IMR-90 (cell line): ENCODE measurements at regions not wholly inside any gene's neighbourhood (a gene's known extent, or its start where the extent isn't known, plus 50 kb on each side); places are given as distances from the start of the nearest gene placed in this dataset.

Source experiments
- ATAC-seq: fragments of 200-7000 bp; cut with Tn5 transposase; 2 replicates; pipeline ENCODE4 v1.9.1; 2020; ENCODE audit warnings: low read depth, mild to moderate bottlenecking, moderate library complexity
- BruUV-seq: library from RNA; stranded (reverse); fragments of 400-500 nt; replicated peaks from 2 replicates; lab custom pipeline; 2021; lab: Mats Ljungman, UMichigan
- CTCF ChIA-PET: fragments of 300-600 bp; formaldehyde crosslinking; extraction: SDS; loops from one replicate; lab custom pipeline; 2021; ENCODE audit warnings: antibody characterized with exemption; lab: Yijun Ruan, JAX
- POLR2A ChIA-PET: fragments of 300-600 bp; sonication (Branson Sonifier 250); formaldehyde crosslinking; loops from one replicate; lab custom pipeline; 2022; ENCODE audit warnings: antibody characterized with exemption; ENCODE audit not compliant: unreplicated experiment; lab: Charles Lee
- DNase-seq: peaks from one replicate; pipeline ENCODE4 v3.0.0; 2013
- H2AFZ ChIP-seq: replicated peaks from 2 replicates; pipeline ENCODE3; 2013; ENCODE audit warnings: low read length, mild to moderate bottlenecking; ENCODE audit not compliant: poor library complexity
- H2AK5ac ChIP-seq: 2 replicates; pipeline ENCODE4 v1.6.1; 2013; ENCODE audit warnings: low read depth, low read length, inconsistent platforms
- H2AK9ac ChIP-seq: replicated peaks from 2 replicates; pipeline ENCODE3; 2013; ENCODE audit warnings: mild to moderate bottlenecking, low read depth, low read length, moderate library complexity; ENCODE audit not compliant: poor library complexity
- H2BK120ac ChIP-seq: 2 replicates; pipeline ENCODE4 v1.6.1; 2013; ENCODE audit warnings: low read depth, low read length, inconsistent platforms
- H2BK15ac ChIP-seq: 3 replicates; pipeline ENCODE4 v1.6.1; 2013; ENCODE audit warnings: low read depth, low read length, inconsistent platforms
- H2BK20ac ChIP-seq: 2 replicates; pipeline ENCODE4 v1.6.1; 2013; ENCODE audit warnings: low read depth, mild to moderate bottlenecking, inconsistent platforms, low read length, moderate library complexity
- H2BK5ac ChIP-seq: 2 replicates; pipeline ENCODE4 v1.6.1; 2013; ENCODE audit warnings: mild to moderate bottlenecking, low read depth, low read length, inconsistent platforms; ENCODE audit not compliant: poor library complexity, severe bottlenecking
- H3K14ac ChIP-seq: replicated peaks from 2 replicates; pipeline ENCODE4 v1.6.1; 2013; ENCODE audit warnings: low read depth, low read length, inconsistent platforms
- H3K18ac ChIP-seq: 2 replicates; pipeline ENCODE4 v1.6.1; 2013; ENCODE audit warnings: low read depth, low read length, control low read depth
- H3K23ac ChIP-seq: 2 replicates; pipeline ENCODE4 v1.6.1; 2013; ENCODE audit warnings: low read depth, low read length, inconsistent platforms
- H3K27ac ChIP-seq: 2 replicates; pipeline ENCODE4 v1.5.1; 2013; ENCODE audit warnings: mild to moderate bottlenecking, control low read depth, low read length; ENCODE audit not compliant: insufficient read depth
- H3K27me3 ChIP-seq: 2 replicates; pipeline ENCODE4 v1.6.1; 2013; ENCODE audit warnings: low read length; ENCODE audit not compliant: control insufficient read depth, insufficient read depth
- H3K36me3 ChIP-seq: 2 replicates; pipeline ENCODE4 v1.6.1; 2013; ENCODE audit warnings: low read length, mixed read lengths; ENCODE audit not compliant: control insufficient read depth, insufficient read depth
- H3K4ac ChIP-seq: 2 replicates; pipeline ENCODE4 v1.6.1; 2013; ENCODE audit warnings: low read depth, low read length, inconsistent platforms
- H3K4me1 ChIP-seq: 2 replicates; pipeline ENCODE4 v1.6.1; 2013; ENCODE audit warnings: low read length, mixed read lengths; ENCODE audit not compliant: control insufficient read depth, insufficient read depth
- H3K4me2 ChIP-seq: 2 replicates; pipeline ENCODE4 v1.6.1; 2013; ENCODE audit warnings: low read depth, mild to moderate bottlenecking, control low read depth, low read length, moderate library complexity
- H3K4me3 ChIP-seq: 2 replicates; pipeline ENCODE4 v1.5.1; 2013; ENCODE audit warnings: low read depth, mild to moderate bottlenecking, control low read depth, low read length, moderate library complexity; ENCODE audit not compliant: insufficient read depth
- H3K56ac ChIP-seq: 2 replicates; pipeline ENCODE4 v1.6.1; 2013; ENCODE audit warnings: low read length, inconsistent platforms; ENCODE audit not compliant: insufficient read depth; ENCODE audit errors: extremely low read depth
- H3K79me1 ChIP-seq, 2 experiments: 2 replicates each; pipeline ENCODE4 v1.6.1; 2013; ENCODE audit warnings: low read length in 2 of 2, inconsistent platforms in 1 of 2, low read depth in 1 of 2
- H3K9ac ChIP-seq: 2 replicates; pipeline ENCODE4 v1.6.1; 2013; ENCODE audit warnings: low read depth, low read length, control low read depth
- H3K9me1 ChIP-seq: 2 replicates; pipeline ENCODE4 v1.6.1; 2013; ENCODE audit warnings: low read length, inconsistent platforms; ENCODE audit not compliant: insufficient read depth
- H3K9me3 ChIP-seq: 2 replicates; pipeline ENCODE4 v1.6.1; 2013; ENCODE audit warnings: low read length; ENCODE audit not compliant: control insufficient read depth, insufficient read depth
- H4K20me1 ChIP-seq: 2 replicates; pipeline ENCODE4 v1.6.1; 2013; ENCODE audit warnings: low read length, inconsistent platforms; ENCODE audit not compliant: insufficient read depth
- H4K5ac ChIP-seq: 2 replicates; pipeline ENCODE4 v1.6.1; 2013; ENCODE audit warnings: mild to moderate bottlenecking, low read depth, low read length, control low read depth
- H4K8ac ChIP-seq, 2 experiments: 2 replicates each; pipeline ENCODE4 v1.6.1; 2013; ENCODE audit warnings: low read depth in 2 of 2, low read length in 2 of 2, control low read depth in 1 of 2, inconsistent platforms in 1 of 2
- H4K91ac ChIP-seq: 2 replicates; pipeline ENCODE4 v1.6.1; 2013; ENCODE audit warnings: low read depth, low read length, inconsistent platforms; ENCODE audit not compliant: insufficient read depth
- CEBPB ChIP-seq: IDR thresholded peaks from 2 replicates; pipeline ENCODE4 v1.6.1; 2012; ENCODE audit warnings: low read depth, low read length, improper control_type of control experiment
- CHD1 ChIP-seq: IDR thresholded peaks from 2 replicates; pipeline ENCODE4 v1.6.1; 2012; ENCODE audit warnings: low read depth, low read length, improper control_type of control experiment
- FOS ChIP-seq: fragments of 150-350 bp; IDR thresholded peaks from 2 replicates; pipeline ENCODE4 v1.6.1; 2016; ENCODE audit warnings: low read depth, low read length
- MAFK ChIP-seq: IDR thresholded peaks from 2 replicates; pipeline ENCODE4 v1.6.1; 2012; ENCODE audit warnings: low read depth, low read length, improper control_type of control experiment
- MAZ ChIP-seq: IDR thresholded peaks from 2 replicates; pipeline ENCODE4 v1.6.1; 2012; ENCODE audit warnings: low read depth, mild to moderate bottlenecking, low read length, improper control_type of control experiment, moderate library complexity, borderline replicate concordance
- MXI1 ChIP-seq: IDR thresholded peaks from 2 replicates; pipeline ENCODE4 v1.6.1; 2012; ENCODE audit warnings: low read depth, mild to moderate bottlenecking, low read length, moderate library complexity, borderline replicate concordance
- NFE2L2 ChIP-seq: fragments of 150-350 bp; IDR thresholded peaks from 2 replicates; pipeline ENCODE4 v1.6.1; 2016; ENCODE audit warnings: low read depth, mild to moderate bottlenecking, low read length
- POLR2A ChIP-seq: IDR thresholded peaks from 2 replicates; pipeline ENCODE4 v1.6.1; 2012; ENCODE audit warnings: mild to moderate bottlenecking, low read depth, low read length
- RAD21 ChIP-seq: IDR thresholded peaks from 2 replicates; pipeline ENCODE4 v1.6.1; 2012; ENCODE audit warnings: low read length, improper control_type of control experiment
- RCOR1 ChIP-seq: IDR thresholded peaks from 2 replicates; pipeline ENCODE4 v1.6.1; 2012; ENCODE audit warnings: mild to moderate bottlenecking, low read length, improper control_type of control experiment; ENCODE audit not compliant: insufficient replicate concordance
- RFX5 ChIP-seq: IDR thresholded peaks from 2 replicates; pipeline ENCODE4 v1.8.0; 2012; ENCODE audit warnings: low read depth, mild to moderate bottlenecking, low read length, moderate library complexity
- SMC3 ChIP-seq: fragments of 150-350 bp; IDR thresholded peaks from 2 replicates; pipeline ENCODE4 v1.6.1; 2016; ENCODE audit warnings: low read depth, mild to moderate bottlenecking, antibody characterized with exemption, low read length, moderate library complexity
- WGBS, 2 experiments: methylation state at CpG; one replicate each; pipeline versions ENCODE4 v1.1.5 to v1.1.7; 2013; ENCODE audit warnings: missing lambda C conversion rate in 2 of 2; ENCODE audit not compliant: insufficient read length in 1 of 2; ENCODE audit errors: extremely low coverage in 2 of 2; 5-methylcytosine and 5-hydroxymethylcytosine counted together
- dilution Hi-C: fragments of 300-500 bp; cut with HindIII; formaldehyde crosslinking; loops from one replicate; pipeline ENCODE4 v1.14.3; 2018; ENCODE audit warnings: low sequenced_read_pairs; ENCODE audit not compliant: unreplicated experiment
- in situ Hi-C: fragments of 300-500 bp; cut with MboI; formaldehyde crosslinking; loops from 3 replicates; pipeline ENCODE4 v1.14.3; 2019; ENCODE audit warnings: low sequenced_read_pairs, inconsistent platforms, mixed read lengths
- intact Hi-C: fragments of 100-400 bp; cut with micrococcal nuclease; formaldehyde crosslinking; loops from 2 replicates; pipeline ENCODE4 v1.10.0; 2022
- TF ChIP-seq, protein P1 (sequence below): fragments of 150-350 bp; IDR thresholded peaks from 2 replicates; pipeline ENCODE4 v1.6.1; 2017; ENCODE audit warnings: mild to moderate bottlenecking, antibody characterized with exemption, low read length, low read depth
- TF ChIP-seq, protein P2 (sequence below): fragments of 150-350 bp; IDR thresholded peaks from 2 replicates; pipeline ENCODE4 v1.6.1; 2016; ENCODE audit warnings: low read depth, mild to moderate bottlenecking, low read length, moderate library complexity, borderline replicate concordance
- TF ChIP-seq, protein P3 (sequence below): conservative IDR thresholded peaks from 2 replicates; pipeline ENCODE4 v1.5.1; 2012; ENCODE audit warnings: mild to moderate bottlenecking, low read depth, low read length, improper control_type of control experiment

DNA sequence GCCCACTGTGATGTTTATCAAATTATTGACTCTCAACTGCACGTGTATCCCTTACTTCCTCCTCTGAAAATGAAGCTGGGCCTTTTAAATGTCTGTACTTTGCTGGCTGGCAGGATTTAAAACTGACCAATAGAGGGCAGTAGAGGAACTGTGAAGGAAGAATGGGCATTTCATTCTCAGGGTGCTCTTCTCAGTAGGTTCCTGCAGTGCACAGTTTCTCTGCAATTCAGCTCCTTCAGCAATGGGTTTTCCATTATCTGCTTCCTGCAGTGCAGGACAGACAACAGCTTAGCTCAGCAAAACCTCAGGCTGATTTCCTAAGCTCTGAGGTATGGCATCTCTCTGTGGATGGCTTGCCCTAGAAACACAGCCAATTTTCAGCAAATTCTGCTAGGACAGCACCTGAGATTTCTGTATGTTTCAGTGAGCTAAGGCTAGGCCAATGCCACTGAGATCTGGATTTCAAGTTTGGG is 298.4 kb upstream of the PRDM9 start:
- POLR2A ChIA-PET: no interaction called here

More for the DNA sequence above, 298.4 kb upstream of the PRDM9 start:
- H3K9me1 ChIP-seq: no peaks in the 10 kb centered on the region
- TF ChIP-seq MXI1: no peak
- peak; percentile 25; the same call in 1 of the 2 replicates for TF ChIP-seq RAD21
- TF ChIP-seq CEBPB: no peak
- TF ChIP-seq, protein P1, sequence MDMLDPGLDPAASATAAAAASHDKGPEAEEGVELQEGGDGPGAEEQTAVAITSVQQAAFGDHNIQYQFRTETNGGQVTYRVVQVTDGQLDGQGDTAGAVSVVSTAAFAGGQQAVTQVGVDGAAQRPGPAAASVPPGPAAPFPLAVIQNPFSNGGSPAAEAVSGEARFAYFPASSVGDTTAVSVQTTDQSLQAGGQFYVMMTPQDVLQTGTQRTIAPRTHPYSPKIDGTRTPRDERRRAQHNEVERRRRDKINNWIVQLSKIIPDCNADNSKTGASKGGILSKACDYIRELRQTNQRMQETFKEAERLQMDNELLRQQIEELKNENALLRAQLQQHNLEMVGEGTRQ: no peak
- no peak for TF ChIP-seq MAZ
- TF ChIP-seq CHD1: no peak
- TF ChIP-seq POLR2A: no peak
- no peak for TF ChIP-seq MAFK
- TF ChIP-seq, protein P2, sequence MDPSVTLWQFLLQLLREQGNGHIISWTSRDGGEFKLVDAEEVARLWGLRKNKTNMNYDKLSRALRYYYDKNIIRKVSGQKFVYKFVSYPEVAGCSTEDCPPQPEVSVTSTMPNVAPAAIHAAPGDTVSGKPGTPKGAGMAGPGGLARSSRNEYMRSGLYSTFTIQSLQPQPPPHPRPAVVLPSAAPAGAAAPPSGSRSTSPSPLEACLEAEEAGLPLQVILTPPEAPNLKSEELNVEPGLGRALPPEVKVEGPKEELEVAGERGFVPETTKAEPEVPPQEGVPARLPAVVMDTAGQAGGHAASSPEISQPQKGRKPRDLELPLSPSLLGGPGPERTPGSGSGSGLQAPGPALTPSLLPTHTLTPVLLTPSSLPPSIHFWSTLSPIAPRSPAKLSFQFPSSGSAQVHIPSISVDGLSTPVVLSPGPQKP: no peak
- TF ChIP-seq, protein P3, sequence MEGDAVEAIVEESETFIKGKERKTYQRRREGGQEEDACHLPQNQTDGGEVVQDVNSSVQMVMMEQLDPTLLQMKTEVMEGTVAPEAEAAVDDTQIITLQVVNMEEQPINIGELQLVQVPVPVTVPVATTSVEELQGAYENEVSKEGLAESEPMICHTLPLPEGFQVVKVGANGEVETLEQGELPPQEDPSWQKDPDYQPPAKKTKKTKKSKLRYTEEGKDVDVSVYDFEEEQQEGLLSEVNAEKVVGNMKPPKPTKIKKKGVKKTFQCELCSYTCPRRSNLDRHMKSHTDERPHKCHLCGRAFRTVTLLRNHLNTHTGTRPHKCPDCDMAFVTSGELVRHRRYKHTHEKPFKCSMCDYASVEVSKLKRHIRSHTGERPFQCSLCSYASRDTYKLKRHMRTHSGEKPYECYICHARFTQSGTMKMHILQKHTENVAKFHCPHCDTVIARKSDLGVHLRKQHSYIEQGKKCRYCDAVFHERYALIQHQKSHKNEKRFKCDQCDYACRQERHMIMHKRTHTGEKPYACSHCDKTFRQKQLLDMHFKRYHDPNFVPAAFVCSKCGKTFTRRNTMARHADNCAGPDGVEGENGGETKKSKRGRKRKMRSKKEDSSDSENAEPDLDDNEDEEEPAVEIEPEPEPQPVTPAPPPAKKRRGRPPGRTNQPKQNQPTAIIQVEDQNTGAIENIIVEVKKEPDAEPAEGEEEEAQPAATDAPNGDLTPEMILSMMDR: peak; percentile 37
- no peak for TF ChIP-seq FOS
- no peak for TF ChIP-seq RCOR1
- no peak for TF ChIP-seq RFX5
- TF ChIP-seq NFE2L2: no peak
- TF ChIP-seq SMC3: no peak
- H3K4ac ChIP-seq: no peak overlapping the region
- H4K5ac ChIP-seq: no peak overlapping the region
- BruUV-seq: no TSS peak
- no CpG with 5 or more reads among the region's 1 CpG for WGBS, 2 experiments
- DNase-seq (peak; percentile 23), ATAC-seq (no peak)
- no peaks in the 10 kb centered on the region for H3K4me1 ChIP-seq
- H3K27me3 ChIP-seq: no peaks in the 10 kb centered on the region
- H2BK5ac ChIP-seq: no peak overlapping the region
- no peak overlapping the region for H2BK15ac ChIP-seq
- peaks cover 3% of the 10 kb centered on the region; the same call in 1 of the 2 replicates for H3K9me3 ChIP-seq
- H2AK5ac ChIP-seq: no peak overlapping the region
- H2BK120ac ChIP-seq: no peak overlapping the region
- no peak overlapping the region for H2AK9ac ChIP-seq
- H2AFZ ChIP-seq: no peak overlapping the region
- no peaks in the 10 kb centered on the region for H4K20me1 ChIP-seq
- no peak overlapping the region for H3K18ac ChIP-seq
- no peak overlapping the region for H4K8ac ChIP-seq
- H3K23ac ChIP-seq: no peak overlapping the region
- in situ Hi-C loops (no loop called here), dilution Hi-C loops (no loop called here), intact Hi-C loops (no loop called here)
- H3K9ac ChIP-seq: no peak overlapping the region
- no peak overlapping the region for H4K91ac ChIP-seq
- no peak overlapping the region for H2BK20ac ChIP-seq
- CTCF ChIA-PET: interaction anchor here (1.4 kb wide), 1 partner anchor 12 kb away, joined by 3 read pairs; no protein-coding TSS in a partner anchor
- H3K4me2 ChIP-seq: no peak overlapping the region
- H3K79me1 ChIP-seq: no peaks in the 10 kb centered on the region
- H3K4me3 ChIP-seq: no peak overlapping the region
- H3K56ac ChIP-seq: no peak overlapping the region
- H3K36me3 ChIP-seq: no peaks in the 10 kb centered on the region
- no peak overlapping the region for H3K14ac ChIP-seq
- H3K27ac ChIP-seq: no peak overlapping the region
